ENCODE measurements at regions not wholly inside any gene's neighbourhood (a gene's known extent, or its start where the extent isn't known, plus 50 kb on each side); places are given as distances from the start of the nearest gene placed in this dataset.
A peak's percentile ranks its signal among the peaks of the same experiment; 100 is the strongest.

DNA sequence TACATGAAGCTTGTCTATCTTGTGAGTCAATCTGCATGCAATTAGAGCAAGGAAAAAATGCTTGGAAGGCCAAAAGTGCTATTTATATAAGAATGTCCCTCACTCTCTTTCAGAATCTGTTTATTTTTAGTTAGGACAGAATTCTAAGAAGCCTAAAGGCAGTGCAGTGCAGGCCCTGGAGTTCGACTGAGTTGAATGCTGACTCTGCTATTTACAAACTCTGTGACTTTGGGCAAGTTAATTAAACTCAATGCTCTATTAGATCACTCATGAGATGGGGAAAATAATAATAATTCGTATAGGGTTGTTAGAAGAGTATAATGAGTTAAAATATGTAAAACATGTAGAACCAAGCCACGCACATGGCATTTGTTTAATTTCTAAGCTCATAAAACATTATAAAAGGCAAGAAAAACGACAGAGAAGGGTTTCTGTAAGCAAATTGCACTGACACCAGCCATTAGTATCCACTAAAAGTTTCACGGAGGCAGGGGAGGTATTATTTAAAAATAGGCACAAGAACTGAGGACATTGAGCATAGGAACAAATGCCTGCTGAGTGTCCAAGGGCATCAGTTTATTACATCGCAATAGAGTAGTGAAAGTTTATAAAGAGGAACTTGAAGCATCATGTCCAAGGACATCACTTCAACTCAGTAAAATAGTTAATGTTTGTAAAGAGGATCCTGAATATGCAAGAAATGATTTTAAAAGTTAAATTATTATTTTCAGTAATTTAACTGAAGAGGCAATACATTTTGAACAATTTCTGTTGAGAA, 115.0 kb upstream of the INPP4B start:
- DNase-seq (ENCODE audit: low spot score), result no peak

DNA sequence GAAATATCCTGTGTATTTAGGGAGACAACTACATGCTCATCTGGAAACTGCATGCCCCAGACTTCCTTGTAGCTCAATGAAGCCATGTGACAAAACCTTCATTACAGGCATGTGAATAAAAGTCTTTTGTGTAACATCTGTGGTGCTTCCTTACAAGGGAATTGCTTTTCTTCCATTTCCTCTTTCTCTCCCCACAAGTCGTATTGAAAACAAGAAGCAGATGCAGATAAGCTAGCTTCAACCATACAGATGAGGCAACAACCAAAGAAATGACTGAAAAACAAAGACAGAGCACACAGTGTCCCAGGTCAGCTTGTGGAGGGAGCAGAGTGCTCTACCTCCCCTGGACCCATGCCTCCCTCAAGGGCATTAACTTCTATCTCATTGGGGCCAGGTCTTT, 115.8 kb upstream of the INPP4B start:
- no peak for DNase-seq (ENCODE audit: low spot score)

DNA sequence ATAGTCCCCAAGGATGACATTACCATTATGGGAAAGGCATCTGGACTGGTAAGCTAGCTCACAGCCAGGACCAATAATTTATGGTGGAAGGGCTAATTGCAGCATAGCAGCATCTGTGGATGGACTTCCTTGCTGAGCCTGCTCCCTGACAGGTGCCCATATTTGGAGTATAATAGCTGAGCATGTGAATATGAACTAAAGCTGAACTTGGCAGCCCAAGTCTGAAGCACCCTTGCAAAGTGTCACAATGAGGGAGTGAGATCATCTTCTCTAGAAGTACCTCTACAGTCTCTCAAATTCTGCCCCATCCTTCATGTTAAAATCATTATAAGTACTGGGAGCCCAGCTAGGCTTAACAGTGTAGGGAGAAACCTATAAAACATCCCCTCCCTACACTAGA, 128.2 kb upstream of the INPP4B start:
- DNase-seq (ENCODE audit: low spot score), result no peak

DNA sequence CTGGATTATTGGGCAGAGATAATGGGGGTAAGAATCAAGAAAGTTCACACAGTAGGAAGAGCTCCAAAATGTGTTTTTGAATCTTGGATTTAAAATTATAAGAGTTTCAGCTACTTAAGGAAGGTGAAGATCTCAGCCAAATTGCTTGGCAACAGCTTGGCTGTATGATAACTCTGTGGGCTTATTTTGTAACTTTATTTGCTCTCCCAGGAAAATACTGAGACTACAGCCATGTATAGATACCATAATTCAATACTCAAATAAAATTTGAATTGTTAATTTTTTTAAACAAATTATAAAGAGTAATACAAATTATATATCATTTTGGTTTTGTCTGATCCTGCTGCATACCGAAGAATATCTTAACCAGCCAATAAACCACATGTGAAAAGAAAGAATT, 129.5 kb upstream of the INPP4B start:
- DNase-seq (ENCODE audit: low spot score), result no peak

DNA sequence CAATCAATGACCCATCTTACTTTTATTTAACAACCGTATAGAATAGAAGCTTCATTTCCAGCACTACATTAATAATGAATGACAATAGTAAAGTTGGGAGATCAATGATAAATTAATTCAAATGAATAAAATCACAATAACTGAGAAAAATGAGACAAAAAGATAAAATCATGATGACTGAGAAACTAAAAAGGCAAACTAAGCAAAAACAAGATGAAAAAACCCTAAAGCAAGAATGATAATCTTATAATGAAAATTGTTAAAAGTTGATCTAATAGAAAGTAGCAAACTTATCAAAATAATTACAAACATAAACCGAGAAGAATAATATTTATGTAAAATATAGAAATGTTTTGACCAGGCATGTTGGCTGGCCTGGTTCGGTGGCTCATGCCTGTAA, 130.4 kb upstream of the INPP4B start:
- DNase-seq (ENCODE audit: low spot score), result no peak

DNA sequence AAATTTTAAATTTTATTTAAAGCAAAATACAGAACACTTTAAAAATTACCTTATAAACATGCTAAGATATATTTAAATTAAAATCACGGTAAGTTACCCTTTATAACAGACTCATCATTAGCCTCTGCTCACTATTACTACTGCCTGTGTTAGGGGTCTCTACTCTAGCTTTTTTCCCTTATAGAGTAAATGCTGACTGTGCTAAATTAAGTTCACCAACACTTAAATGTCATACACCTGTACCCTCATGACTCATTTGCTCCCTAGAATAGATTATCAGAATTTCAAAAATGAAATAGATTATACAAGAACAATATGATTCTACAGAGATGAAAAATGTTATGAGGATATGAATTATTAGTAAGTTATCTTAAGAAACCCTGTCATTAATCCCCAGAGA, 131.1 kb upstream of the INPP4B start:
- no peak for DNase-seq (ENCODE audit: low spot score)

DNA sequence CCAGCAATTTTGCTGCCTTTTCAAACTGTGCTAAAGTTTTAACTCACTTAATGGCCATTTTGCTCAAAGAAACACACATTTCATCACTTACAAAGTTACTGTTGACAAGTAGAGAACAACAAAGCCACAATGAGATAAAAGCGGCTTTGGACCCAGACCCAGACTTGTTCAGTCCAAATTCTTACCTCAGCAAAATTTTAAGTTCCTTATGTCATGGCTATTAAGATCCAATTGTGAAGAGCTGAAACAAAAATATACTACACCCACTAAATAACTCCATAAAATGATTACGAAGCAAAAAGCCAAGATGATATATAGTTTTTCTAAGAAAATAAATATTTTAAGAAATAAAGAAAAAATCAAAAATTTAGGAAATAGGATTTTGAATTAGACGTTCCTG, 137.0 kb upstream of the INPP4B start:
- no peak for DNase-seq (ENCODE audit: low spot score)

DNA sequence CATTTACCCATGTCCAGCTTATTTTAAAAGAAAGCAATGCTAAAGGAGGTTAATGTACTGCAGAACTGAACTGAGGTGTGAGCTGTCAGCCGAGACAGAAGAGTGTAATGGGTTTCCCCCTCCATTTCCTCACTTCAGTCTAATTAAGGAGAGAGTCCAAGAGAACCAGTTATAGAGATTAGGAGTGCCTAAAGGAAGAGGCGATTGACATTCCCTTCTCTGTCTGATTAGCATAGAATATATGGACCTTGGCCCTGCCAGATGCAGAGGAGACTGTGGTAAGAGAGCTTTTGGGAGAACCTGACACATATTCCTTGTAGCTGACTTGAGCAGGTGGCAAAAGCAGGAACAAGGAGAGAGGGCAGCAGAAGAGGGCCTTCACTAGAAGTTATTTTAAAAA, 137.5 kb upstream of the INPP4B start:
- DNase-seq (ENCODE audit: low spot score), result no peak

DNA sequence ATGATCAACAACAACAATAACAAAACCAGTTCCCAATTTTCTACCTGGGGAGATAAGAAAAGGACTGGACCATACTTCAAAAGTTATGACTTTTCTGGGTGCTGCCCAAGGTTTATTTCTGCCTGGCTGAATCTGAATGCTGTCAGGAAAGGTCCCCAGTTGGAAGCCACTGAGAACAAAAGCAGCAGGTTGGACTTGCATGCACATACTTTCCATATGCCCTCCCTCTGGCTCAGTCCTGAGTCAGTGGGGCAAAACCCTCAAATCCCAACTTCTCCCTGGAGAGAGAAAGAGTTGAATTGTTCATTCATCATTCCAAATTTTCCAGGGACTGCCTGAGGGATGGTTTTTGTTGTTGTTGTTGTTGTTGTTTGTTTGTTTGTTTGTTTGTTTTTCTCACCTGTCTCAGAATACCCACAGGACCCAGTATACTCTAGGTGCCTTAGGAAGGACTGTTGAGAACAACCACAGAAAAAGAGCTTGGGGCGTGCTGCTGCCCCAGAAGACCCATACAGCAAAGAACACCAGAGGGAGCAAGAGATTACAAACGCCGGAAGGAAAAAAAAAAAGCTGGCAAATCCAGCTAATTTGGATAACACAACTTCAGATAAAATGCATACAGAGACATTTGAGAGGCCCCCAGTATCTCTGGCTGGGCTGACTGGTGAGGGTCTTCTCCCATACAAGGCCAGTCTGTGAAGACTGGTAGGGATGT, 138.9 kb upstream of the INPP4B start:
- DNase-seq (ENCODE audit: low spot score), result peak; percentile 23

DNA sequence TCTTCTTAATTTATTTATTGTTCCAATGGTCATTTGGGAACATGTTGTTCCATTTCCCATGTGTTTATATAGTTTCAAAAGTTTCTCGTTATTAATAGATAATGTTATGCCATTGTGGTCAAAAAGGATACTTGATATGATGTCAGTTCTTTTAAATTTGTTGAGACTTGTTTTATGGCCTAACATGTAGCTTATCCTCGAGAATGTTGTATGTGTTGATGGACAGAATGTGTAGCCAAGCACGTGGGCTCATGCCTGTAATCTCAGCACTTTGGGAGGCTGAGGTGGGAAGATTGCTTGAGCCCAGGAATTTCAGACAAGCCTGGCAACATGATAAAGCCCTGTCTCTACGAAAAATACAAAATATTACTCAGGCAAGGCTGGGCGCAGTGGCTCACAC, 168.5 kb upstream of the USP38 start:
- DNase-seq (ENCODE audit: low spot score), result no peak

DNA sequence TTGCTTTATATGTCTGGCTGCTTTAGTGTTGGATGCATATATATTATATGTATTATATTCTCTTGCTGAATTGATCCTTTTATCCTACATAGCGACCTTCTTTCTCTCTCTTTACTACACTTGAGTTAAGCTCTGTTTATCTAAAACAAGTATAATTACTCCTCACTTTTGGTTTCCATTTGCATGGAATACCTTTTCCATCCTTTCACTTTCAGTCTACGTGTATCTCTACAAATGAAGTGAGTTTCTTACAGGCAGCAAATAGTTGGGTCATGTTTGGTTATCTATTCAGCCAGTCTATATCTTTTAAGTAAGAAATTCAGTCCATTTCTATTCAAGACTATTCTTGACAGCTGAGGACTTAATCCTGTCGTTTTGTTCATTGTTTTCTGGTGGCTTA, 167.5 kb upstream of the USP38 start:
- DNase-seq (ENCODE audit: low spot score), result no peak

DNA sequence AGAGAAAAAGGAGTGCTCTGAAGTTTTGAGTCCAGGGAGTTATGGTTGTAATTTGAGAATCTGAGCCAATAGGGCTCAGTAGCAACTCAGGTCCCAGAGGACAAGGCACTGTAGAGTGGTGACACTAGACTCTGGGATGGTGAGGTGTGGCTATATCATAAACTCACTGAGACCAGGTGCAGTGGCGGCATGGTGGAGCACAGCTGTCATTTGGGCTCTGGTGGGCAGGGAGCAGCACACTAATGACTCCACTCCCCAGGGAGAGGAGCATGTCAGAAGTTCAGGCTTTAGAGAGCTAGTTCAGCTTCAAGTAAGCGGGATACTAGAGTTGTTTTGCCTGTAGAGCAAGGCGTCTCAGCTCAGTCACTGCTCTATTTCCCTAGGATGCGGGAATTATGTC, 165.4 kb upstream of the USP38 start:
- DNase-seq (ENCODE audit: low spot score), result no peak

DNA sequence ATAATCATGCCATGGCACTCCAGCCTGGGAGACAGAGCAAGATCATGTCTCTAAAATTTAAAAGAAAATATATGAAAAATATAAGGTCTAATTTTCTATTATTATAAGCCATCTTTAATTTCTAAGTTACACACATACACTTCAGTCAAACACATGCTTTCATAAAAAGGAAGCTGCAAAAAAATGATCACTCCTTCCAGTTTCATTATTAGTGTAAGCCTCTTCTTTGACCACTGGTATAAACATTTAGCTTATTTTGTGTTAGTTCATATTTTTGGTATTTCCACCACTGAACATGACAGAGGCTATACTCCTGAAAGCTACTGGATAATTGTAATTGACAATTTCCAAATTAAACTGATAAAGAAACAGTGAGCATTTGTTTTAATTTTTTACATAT, 163.3 kb upstream of the USP38 start:
- no peak for DNase-seq (ENCODE audit: low spot score)

DNA sequence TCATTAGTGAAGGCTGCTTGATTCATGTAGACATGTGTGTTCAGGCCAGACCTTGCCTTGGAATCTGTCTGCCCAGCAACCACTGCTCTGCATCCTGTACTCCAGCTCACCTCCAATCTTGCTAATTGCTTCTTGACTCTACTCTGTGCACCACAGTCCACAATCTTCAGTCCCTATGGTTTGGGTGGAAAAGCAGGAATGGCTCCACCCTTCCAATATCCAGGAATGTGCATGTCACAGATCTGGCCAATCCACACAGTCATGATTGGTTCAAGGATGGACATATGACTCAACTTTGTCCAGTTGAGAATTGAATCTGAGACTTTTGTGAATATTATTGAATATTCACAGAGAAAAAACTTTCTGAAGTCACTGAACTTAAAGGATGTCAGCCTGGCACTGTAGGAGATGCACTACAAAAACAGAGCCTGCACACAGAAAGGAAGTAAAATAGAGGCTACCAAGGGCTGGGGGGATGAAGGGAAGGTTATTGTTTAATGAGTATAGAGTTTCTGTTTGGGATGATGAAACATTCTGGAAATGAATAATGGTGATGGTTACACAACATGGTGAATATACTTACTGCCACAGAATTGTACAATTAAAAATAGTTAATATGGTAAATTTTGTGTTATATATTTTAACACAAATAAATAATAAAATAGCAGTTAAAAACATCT, 161.3 kb upstream of the USP38 start:
- DNase-seq (ENCODE audit: low spot score), result no peak

DNA sequence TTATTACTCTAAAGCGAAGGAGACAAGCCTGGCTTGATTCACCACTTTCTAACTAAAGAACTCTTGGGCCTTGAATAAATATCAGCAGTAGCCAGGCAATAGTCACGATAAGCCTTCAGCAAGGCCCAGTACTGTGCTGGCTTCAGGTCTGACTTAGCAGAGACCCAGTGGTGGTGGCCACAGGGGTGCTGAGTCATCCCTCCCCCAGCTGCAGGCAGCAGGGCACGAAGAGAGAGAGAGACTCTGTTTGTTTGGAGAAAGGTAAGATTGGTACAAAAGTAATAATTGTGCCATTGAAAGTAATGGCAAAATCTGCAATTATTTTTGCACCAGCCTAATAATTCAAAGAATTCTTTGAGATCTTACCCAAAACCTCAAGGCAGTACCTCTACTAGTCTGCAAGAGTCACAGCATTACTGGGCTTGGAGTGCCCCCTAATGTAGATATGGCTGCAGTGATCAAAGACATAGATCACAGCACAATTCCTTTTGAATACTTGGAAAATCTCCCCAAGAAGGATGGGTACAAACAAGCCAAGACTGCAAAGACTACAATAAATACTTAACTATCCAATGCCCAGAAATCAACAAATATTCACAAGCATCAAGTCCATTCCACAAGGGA, 159.5 kb upstream of the USP38 start:
- peak; percentile 29 for DNase-seq (ENCODE audit: low spot score)

DNA sequence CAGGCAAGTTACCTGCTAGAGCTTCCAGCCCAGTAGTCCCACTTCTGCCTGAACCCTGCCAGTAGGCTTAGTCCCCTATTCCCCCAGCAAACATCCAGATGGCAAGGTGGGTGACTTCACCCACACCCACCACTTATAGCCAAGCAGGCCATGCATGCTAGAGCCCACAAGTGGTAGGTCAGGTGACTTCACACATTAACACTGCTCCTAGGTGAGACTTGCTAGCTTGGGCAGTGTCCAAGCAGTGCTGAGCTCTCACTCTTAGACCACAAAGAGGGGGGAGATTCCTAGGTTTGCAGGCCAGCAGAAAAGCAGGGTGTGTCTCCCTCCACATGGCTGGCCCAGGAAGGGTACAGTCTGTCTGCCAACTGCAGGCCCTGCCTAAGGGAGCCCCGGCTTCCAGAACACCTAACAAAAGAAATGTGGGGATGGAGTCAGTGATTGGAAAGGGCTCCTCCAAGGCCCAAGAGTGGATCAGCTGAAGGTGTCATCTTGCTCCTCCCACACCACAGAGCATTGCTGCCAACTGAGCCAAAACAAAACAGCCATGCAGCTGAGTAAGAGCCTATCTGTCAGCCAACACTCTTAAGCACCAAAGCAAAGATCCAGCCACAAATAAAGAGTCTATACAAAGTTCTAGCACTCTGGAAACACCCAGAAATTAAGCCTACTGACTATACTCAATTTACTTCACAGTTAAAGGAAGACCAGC, 158.1 kb upstream of the USP38 start:
- DNase-seq (ENCODE audit: low spot score), result no peak

DNA sequence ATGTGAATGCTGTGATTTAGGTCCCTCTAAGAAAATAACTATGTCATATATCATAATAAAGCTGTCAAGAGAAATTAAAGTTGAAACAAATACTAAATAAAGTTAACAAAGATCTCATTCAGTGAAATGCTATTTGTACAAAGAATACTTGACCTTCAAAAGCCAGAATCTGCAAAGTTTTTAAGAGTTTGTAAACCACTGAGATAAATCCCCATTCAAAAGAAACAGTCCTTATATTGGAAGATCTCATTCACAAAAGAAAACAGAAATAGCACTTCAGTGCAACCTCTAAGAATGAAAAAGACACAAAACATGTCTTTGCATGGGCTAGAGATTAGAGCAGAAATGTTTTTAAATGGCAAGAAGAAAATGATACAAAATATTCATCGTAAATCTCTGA, 149.1 kb upstream of the USP38 start:
- DNase-seq (ENCODE audit: low spot score), result no peak

DNA sequence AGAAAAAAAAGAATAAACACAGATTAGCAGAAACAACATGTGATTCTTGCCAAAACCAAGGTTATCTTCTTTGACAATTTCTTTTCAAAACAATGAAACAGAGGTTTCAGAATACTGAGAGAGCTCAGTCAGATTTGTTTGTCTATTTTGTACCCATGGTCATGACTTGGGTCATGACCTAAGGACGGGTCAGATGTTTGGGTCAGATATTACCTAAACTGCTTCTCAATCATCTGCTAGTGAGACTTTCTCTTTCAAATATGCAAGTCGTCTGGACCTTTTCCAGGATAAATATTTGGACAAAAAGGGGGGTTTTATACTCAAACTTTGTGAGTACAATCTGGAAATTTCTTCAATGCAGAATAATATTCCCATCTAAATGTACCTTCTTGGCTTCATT, 148.3 kb upstream of the USP38 start:
- no peak for DNase-seq (ENCODE audit: low spot score)

DNA sequence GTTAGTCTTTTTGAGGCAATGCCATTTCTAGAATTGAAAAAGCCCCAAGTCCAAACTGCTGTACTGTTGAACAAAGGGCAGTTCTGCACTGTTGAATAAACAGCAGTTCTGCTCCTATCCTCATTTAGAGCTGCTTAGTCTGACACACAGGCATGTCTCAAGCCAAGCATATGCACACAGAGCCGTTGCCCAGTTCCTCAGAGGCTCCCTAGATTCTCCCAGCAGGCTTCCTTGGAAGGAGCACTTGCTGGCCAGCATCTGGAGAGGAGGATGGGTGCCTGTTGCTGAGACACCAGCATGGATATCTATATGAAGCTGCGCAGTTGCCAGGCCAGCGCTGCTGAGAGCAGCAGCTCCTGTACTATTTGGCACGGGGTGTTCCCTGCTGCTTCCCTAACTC, 138.3 kb upstream of the USP38 start:
- no peak for DNase-seq (ENCODE audit: low spot score)

DNA sequence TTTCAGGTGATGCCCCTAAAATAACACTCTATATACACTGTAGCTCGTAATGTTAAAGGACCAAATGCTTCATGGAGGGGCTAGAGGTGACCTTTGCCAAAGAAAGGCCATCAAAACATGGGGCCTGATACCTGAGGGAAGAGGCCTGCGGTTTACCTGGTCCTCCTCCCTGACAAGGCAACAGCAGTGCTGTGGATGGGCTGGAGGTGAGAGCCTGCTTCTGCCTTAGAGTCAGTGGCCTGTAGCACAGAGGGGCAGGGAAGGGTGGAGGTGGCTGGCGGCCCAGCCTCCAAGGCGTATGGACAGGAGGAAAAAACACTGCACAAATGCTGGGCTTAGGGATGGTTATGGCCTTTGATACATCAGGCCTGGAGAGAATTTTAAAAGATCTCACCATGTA, 137.8 kb upstream of the USP38 start:
- no peak for DNase-seq (ENCODE audit: low spot score)

DNA sequence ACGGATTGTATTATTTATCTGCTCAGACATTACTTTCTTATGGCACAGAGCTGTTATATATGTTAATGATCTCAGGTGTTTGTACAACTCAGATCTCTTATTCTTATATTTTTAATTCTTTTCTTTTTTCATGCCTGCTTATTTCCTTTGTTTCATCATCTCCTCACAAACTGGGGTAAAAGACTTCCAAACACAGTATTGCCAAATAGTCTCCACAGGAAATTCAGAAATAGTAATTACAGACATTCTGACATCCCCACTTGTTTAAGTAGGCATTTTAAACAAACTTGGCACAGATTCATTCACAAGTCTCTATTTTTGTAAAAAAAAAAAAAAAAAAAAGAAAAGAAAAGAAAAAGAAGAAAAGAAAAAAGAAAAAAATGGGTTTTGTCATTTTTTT, 129.7 kb upstream of the USP38 start:
- no peak for DNase-seq (ENCODE audit: low spot score)

DNA sequence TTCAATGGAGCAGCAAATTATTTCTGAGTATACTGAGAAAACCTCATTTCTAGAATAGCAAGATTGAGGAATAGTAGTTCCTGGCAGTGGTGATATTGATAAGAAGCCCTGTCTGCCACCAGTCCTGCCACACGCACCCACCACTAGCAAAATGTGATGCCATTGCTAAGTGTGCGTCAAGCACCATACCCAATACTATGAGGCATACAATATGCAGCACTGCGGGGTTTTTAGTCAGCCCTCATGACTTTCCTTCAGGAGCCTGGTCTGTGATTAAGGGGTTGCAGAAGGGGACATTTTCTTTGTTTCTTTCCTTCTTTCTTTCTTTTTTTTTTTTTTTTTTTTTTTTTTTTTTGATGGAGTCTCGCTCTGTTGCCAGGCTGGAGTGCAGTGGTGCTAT, 128.7 kb upstream of the USP38 start:
- no peak for DNase-seq (ENCODE audit: low spot score)

Data from SK-N-DZ (cell line).